ENCODE measurements at regions not wholly inside any gene's neighbourhood (a gene's known extent, or its start where the extent isn't known, plus 50 kb on each side); places are given as distances from the start of the nearest gene placed in this dataset.

DNA sequence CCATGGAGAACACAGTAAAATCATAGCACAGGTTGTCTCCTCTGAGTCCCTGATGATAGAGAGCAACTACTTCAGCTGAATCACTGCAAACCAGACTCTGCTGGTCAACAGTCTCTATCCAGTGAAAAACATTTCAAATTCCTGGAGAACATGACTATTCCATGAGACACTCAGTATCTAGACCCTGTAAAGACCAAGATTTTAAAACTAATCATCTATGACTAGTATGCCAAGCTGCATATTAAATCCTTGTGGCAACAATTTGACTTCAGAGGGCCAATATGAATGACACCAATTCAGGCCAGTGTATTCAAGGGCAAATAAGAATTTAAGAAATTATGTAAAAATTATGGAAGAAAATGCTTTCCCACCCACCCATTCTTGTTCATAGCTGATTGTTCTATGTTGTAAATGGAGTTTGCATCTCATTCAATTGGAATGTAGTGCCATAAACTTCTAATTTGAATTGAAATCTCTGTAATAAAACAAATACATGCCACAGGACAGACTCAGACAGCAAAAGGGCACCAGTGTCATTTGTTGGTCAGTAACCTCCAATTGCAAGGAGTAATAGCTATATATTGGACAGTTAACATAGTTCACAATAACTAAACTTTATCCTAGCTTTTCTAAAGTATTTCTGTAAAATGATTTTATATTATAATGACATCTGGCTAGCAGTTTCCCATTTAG is 80.1 kb upstream of the LPAR1 start:
- TF ChIP-seq CREM (CRISPR knock-in tag; IDR thresholded peaks at IDR 0.05) (no peak), FOXP1 (CRISPR knock-in tag; IDR thresholded peaks at IDR 0.05; ENCODE audit: borderline replicate concordance) (no peak), ZNF317 (CRISPR knock-in tag; IDR thresholded peaks at IDR 0.05; ENCODE audit: borderline replicate concordance, low read depth) (no peak), NR3C1 (CRISPR knock-in tag; conservative IDR thresholded peaks at IDR 0.05; ENCODE audit: low read depth) (no peak), CTCF (IDR thresholded peaks at IDR 0.05) (no peak), JUN (CRISPR knock-in tag; IDR thresholded peaks at IDR 0.05) (no peak), ZNF138 (CRISPR knock-in tag; conservative IDR thresholded peaks at IDR 0.05) (no peak), ETV6 (CRISPR knock-in tag; IDR thresholded peaks at IDR 0.05) (no peak)
- TF ChIP-seq, protein P1, sequence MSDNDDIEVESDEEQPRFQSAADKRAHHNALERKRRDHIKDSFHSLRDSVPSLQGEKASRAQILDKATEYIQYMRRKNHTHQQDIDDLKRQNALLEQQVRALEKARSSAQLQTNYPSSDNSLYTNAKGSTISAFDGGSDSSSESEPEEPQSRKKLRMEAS (CRISPR knock-in tag; IDR thresholded peaks at IDR 0.05) = no peak
- TF ChIP-seq, protein P2, sequence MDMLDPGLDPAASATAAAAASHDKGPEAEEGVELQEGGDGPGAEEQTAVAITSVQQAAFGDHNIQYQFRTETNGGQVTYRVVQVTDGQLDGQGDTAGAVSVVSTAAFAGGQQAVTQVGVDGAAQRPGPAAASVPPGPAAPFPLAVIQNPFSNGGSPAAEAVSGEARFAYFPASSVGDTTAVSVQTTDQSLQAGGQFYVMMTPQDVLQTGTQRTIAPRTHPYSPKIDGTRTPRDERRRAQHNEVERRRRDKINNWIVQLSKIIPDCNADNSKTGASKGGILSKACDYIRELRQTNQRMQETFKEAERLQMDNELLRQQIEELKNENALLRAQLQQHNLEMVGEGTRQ (CRISPR knock-in tag; IDR thresholded peaks at IDR 0.05) = no peak
- TF ChIP-seq, protein P3, sequence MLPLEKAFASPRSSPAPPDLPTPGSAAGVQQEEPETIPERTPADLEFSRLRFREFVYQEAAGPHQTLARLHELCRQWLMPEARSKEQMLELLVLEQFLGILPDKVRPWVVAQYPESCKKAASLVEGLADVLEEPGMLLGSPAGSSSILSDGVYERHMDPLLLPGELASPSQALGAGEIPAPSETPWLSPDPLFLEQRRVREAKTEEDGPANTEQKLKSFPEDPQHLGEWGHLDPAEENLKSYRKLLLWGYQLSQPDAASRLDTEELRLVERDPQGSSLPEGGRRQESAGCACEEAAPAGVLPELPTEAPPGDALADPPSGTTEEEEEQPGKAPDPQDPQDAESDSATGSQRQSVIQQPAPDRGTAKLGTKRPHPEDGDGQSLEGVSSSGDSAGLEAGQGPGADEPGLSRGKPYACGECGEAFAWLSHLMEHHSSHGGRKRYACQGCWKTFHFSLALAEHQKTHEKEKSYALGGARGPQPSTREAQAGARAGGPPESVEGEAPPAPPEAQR (CRISPR knock-in tag; IDR thresholded peaks at IDR 0.05) = no peak
- TF ChIP-seq, protein P4, sequence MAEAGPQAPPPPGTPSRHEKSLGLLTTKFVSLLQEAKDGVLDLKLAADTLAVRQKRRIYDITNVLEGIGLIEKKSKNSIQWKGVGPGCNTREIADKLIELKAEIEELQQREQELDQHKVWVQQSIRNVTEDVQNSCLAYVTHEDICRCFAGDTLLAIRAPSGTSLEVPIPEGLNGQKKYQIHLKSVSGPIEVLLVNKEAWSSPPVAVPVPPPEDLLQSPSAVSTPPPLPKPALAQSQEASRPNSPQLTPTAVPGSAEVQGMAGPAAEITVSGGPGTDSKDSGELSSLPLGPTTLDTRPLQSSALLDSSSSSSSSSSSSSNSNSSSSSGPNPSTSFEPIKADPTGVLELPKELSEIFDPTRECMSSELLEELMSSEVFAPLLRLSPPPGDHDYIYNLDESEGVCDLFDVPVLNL (CRISPR knock-in tag; IDR thresholded peaks at IDR 0.05; ENCODE audit: borderline replicate concordance, low read depth) = no peak
- TF ChIP-seq, protein P5, sequence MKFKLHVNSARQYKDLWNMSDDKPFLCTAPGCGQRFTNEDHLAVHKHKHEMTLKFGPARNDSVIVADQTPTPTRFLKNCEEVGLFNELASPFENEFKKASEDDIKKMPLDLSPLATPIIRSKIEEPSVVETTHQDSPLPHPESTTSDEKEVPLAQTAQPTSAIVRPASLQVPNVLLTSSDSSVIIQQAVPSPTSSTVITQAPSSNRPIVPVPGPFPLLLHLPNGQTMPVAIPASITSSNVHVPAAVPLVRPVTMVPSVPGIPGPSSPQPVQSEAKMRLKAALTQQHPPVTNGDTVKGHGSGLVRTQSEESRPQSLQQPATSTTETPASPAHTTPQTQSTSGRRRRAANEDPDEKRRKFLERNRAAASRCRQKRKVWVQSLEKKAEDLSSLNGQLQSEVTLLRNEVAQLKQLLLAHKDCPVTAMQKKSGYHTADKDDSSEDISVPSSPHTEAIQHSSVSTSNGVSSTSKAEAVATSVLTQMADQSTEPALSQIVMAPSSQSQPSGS (CRISPR knock-in tag; IDR thresholded peaks at IDR 0.05; ENCODE audit: borderline replicate concordance, low read depth) = no peak
